Ishikawa (cell line): ENCODE measurements at regions not wholly inside any gene's neighbourhood (a gene's known extent, or its start where the extent isn't known, plus 50 kb on each side); places are given as distances from the start of the nearest gene placed in this dataset.

ENCODE experiments used
- CREB1 ChIP-seq: IDR thresholded peaks from 2 replicates; pipeline ENCODE4 v1.6.1; 2012; ENCODE audit warnings: low read depth
- EP300 ChIP-seq: IDR thresholded peaks from 2 replicates; pipeline ENCODE4 v1.6.1; 2012; ENCODE audit warnings: borderline replicate concordance
- FOXM1 ChIP-seq: IDR thresholded peaks from 2 replicates; pipeline ENCODE4 v1.6.1; 2012; ENCODE audit warnings: low read depth, borderline replicate concordance
- MAX ChIP-seq: IDR thresholded peaks from 2 replicates; pipeline ENCODE4 v1.6.1; 2012
- RAD21 ChIP-seq: IDR thresholded peaks from 2 replicates; pipeline ENCODE4 v1.6.1; 2012; ENCODE audit warnings: low read depth
- REST ChIP-seq: IDR thresholded peaks from 2 replicates; pipeline ENCODE4 v1.6.1; 2012; ENCODE audit warnings: low read depth, mild to moderate bottlenecking
- TAF1 ChIP-seq: IDR thresholded peaks from 2 replicates; pipeline ENCODE4 v1.6.1; 2012; ENCODE audit warnings: low read depth, mild to moderate bottlenecking
- TCF12 ChIP-seq: IDR thresholded peaks from 2 replicates; pipeline ENCODE4 v1.6.1; 2012; ENCODE audit warnings: low read depth
- USF1 ChIP-seq: IDR thresholded peaks from 2 replicates; pipeline ENCODE4 v1.6.1; 2012
- YY1 ChIP-seq: IDR thresholded peaks from 2 replicates; pipeline ENCODE4 v1.6.1; 2012; ENCODE audit warnings: low read depth

- no peak for TF ChIP-seq MAX
- no peak for TF ChIP-seq EP300
- no peak for TF ChIP-seq RAD21
- TF ChIP-seq YY1 = no peak
- no peak for TF ChIP-seq USF1
- no peak for TF ChIP-seq REST
- TF ChIP-seq CREB1 = no peak
- no peak for TF ChIP-seq TCF12
- TF ChIP-seq TAF1 = no peak
- TF ChIP-seq FOXM1 = no peak
Measured at GRCh38 chr13:53494406-53494805, 465.8 kb downstream of the OLFM4 start.
